HG03558 (cell line): ENCODE measurements at regions not wholly inside any gene's neighbourhood (a gene's known extent, or its start where the extent isn't known, plus 50 kb on each side); places are given as distances from the start of the nearest gene placed in this dataset.

Experiments
- ATAC-seq: cut with Tn5 transposase; IDR thresholded peaks from one replicate; pipeline ENCODE4 v1.9.1; 2021; ENCODE audit warnings: moderate number of reproducible peaks; ENCODE audit not compliant: unreplicated experiment; ENCODE audit errors: extremely low read depth

DNA sequence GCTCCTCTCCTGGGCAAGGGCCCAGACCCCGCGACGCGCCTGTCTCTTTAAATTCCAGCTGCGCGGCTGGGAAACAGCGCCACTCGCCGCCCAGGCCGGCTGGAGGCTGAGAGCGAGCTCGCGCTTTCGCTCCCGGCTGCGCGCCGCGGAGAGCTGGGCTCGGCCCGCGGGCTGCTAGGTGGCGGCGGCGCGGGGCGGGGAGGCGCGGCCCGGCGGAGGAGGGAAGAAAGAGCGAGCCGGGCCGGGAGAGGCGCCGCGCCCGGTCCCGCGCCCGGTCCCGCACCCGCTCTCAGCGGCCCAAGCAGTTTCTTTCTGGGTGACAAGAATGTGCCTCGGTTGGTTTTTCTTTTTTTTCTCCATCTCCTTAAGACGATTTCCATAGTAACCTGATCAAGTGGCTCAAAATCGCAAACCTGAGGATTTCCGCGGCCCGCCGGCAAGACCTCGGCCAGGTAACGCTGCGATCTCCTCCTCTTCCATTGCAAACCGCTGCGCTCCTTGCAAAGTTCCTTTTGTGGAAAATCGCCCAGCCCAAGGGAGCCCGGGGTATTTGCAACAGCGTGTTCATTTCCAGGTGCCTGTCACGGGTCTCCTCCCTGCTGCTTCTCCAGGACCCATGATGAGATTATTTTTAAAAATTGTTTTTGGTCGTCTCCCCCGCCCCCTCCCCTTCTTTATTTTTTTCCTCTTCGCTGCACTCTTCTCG is 259.5 kb upstream of the E2F7 start:
- ATAC-seq = peak; percentile 92

DNA sequence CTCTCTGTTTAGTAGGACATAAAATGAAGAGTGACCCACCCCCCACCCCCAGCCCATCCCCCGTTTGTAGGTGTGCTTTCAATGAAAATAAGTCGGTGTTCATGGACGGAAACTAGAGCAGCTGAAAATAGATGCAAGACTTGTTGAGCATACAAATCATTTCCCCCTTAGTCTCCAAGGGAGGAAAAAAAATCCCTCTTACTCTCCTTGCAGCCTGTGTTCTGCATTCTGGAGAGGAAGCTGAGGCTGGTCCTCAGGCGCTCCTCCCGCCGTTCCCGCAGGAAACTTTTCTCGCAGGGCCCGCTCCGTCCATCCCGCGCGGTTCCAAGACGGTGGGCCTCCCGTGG is 259.0 kb upstream of the E2F7 start:
- ATAC-seq = no peak

DNA sequence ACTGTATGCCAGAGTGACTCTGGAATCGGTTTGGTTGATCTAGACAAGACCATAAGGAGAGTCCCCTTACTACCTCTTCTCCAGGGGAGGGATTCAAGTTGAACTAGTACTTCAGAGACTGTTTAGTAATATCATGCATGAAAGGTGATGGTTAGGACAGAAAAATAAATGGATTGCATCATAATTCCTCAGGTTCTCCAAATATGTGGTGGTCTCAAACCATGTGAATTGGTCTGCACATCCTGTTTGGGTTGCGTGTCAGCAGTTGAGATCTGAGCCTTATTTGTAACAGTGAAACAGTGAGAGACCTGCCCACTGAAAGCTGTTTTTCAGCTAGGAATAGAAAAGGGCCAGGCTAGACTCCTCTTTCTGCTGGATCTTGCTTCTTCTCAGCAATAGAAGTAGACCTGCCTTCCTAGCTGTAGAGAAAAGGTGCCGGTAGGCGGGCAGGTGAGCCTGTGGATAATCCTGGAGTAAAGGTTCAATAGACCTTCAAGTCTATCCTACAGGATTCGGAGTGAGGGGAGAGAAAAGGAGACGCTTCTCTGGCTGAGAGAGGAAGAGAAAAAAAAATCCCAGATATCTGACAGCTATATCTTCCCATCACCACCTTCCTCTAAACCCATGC is 258.5 kb upstream of the E2F7 start:
- ATAC-seq = no peak

DNA sequence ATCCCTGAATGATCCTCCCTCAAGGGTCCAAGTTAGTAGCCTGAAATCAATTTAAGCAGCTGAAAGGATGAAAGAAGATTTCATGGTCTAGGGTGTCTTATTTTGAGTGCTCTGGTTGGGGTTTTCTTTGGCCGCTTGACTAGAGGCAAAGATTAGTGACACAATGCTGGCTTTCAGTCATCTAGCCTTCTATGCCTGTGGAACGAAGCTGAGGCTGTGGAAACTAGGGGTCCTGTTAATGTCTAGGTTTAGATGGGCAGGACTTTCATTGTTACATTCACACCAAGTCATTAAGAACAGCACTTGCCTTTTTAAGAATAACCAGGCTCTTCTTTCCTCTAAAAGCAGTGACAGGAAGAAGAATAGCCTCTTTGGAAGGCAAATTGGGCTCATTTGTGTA is 253.8 kb upstream of the E2F7 start:
- ATAC-seq = no peak

DNA sequence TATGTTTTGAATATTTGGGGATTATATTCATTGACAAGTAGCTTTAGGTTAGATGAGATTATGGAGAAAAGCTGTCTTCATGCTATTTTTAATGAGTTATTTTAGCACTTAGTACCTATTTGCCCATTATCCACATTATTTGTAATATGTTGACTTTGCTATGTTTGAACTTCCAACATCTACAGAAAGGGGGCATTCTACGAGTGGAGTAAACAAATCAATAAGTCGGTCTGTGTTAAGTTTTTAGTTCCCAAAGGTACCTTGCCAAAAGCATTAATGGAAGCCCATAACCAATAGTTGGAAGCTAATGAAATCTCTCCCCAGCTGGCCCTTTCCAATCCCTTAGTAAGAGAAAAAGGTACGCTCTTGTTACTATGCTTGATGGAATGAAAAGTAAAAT is 250.0 kb upstream of the E2F7 start:
- ATAC-seq = no peak

DNA sequence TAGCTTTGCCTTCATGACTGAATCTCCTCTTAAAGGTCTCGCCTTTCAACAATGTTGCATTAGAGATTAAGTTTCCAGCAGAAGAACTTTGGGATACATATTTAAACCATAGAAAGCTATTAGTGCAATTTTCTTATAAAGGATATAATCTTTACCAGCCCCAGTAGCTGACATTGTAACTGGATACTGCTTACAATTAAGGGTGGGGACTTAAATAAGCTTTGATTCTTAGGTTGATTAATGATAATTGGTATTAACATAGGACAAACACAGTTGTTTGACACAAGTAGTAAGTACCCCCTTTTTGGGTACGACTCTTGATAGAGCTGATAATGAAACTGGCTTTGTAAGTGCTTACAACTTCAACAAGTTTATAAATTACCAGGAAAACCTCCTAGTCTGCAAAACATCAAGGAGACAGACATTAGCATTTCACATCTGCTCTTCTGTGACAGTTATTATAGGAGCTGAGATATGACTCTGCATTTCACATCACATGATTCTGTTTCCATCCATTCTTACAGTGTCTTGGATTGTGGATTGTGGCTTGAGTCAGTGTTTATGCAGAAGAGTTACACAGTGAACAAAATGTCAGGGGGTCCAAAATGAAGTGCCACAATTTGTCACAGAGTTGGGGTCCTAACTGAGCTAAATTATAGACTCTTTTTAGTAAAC is 249.1 kb upstream of the E2F7 start:
- no peak for ATAC-seq

DNA sequence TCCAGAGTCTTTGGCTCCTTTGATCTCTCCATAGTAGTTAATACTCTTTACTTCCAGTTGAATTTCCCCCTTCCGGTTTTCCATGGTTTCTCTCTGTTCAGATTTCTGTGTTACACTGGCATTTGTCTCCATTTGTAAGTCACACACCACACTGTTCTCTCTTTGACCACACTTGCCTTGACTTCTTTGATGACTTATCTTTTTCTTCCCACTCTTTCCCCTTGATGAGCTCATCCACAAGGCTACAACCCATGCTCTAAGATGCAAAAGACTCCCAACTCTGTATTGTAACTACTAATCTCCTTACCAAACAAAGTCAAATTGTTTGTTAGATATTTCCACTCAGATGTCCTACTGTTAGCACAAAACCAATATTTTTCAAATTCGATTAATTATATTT is 242.7 kb upstream of the E2F7 start:
- ATAC-seq = no peak

DNA sequence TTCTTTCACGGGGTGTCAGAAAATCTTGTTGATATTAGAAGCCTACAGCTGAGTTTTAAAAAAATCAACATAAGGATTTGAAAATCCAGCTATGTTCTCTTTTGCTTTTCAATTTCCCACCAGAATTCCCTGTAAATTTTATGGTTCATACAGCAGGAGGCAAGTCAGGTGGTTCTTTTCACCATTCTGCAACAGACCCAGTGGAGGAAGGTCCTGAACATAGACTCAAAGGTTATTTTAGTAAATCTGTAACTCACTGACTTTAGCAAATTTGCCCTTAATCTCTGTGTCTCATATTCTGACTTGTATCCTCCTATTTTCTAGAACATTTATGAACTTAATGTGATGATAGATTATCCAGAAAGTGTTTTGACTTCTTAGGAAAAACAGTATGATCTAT is 235.4 kb upstream of the E2F7 start:
- no peak for ATAC-seq

DNA sequence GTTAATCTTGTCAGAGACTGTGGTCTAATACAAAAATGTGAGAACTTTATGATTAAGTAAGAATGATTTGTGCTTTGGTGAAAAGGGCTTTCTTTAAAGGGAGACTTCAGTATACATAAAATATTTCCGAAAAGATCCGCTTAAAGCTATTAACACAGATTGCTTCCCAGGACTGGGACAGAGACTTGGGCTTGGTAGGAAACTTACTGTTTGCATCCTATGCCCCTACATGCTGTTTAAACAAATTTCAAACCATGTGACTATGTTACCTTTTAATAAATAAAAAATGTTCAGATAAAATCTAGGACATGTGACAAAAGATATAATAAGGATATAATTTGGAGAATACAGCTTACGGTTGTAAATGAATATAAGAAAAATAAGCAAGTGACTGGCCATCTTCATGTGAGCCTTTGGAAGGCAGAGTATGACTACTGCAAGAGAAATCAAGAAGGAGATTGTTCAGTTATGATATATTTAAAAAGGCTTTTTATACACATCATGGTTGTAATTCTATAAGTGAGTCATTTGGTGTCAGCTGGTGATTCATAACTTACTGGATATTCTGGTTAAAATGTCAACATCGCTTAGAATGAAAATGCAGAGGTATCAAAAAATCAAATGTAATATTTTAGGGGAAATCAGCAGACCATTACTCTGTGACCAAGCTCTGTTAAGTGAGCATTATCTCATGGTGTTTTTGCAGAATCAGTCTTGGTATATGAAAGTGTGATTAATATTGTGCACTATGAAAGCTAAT is 234.7 kb upstream of the E2F7 start:
- ATAC-seq = no peak

DNA sequence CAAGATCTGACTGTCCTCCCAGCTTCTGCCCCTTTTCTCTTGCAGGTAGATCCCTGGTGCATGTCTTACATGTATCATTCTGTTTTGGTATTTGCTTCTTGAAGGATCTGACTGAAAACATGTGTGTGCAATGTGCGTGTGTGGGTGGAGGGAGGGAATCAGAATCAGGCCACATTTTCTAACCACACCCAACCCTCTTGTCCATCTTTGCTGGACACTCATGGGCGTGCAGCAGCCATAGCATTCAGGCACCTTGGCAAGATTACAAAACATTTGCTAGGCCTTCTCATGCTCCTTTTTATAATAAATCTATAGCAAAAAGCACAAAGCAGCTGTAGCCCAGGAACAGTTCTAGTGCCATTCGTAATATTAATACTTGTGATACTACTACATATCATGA is 233.6 kb upstream of the E2F7 start:
- ATAC-seq = no peak

DNA sequence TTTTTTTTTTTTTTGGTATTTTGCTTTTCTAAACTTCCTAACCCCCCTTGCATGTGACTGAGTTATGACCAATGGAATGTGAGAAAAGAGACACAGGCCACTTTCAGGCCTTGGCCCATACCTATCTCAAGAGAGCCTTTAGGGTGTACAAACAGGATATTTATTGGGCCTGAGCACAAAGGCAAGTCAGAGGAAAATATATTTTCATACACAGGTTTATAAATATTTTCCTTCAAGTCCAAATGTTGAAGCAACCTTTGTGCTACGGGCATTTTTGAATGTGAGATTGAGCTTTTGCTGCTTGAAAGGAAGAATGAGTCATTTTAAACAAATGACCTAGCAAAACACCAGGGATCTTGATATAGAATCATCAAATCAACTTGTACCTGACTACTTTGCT is 228.6 kb upstream of the E2F7 start:
- ATAC-seq = no peak

DNA sequence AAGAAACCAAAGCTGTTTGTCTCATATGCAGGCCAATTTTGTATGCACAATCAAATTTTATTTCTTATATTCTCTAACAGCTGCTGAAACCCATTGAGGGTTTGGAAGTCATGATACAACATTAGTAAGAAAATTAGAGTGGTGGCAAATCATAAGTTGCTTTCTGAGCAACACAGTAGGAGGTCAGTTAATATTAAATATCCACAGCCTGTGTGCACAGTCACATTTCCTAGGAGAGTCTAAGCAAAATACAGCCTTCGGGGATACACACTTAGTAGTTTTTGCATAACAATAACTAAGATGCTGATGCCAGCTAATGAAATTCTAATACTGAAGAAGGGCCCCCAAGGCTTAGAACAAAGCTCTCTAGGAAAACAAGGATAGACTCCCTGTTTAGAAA is 209.6 kb upstream of the E2F7 start:
- no peak for ATAC-seq

DNA sequence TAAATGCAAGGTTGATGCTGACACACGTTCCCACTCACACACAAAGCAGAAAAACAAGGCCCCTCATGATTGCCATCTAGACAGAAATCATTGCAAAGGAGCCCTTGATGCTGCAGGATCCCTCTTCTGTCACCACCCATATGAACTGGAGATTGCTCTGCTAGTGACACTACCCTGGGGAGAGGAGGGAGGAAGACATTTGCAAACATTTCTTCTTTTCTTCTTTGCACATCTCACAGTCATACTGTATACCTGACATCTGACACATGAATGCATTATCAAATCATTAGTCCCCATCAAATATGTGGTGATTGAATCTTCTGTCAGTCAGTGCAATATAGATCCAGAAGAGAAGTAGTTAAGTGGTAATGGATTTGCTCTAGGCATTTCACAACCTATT is 208.5 kb upstream of the E2F7 start:
- ATAC-seq = no peak

DNA sequence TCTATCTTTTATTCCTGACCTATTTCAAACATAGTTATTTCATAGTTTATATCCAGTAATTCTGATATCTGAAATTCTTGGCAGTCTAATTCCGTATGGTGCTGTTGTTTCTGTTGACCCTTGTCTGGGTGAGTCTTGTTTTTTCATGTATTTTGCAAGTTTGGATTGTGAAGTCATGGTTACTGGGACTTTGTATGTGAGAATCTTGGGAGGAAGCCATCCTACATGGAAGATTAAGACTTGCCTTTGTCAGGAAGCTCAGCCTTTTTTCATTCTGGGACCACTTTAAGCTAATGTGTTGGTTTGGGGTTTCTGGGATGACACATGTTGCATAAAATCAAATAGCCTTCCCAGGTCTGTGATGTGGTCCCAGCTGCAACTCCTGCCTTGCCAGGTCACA is 191.6 kb upstream of the E2F7 start:
- no peak for ATAC-seq

DNA sequence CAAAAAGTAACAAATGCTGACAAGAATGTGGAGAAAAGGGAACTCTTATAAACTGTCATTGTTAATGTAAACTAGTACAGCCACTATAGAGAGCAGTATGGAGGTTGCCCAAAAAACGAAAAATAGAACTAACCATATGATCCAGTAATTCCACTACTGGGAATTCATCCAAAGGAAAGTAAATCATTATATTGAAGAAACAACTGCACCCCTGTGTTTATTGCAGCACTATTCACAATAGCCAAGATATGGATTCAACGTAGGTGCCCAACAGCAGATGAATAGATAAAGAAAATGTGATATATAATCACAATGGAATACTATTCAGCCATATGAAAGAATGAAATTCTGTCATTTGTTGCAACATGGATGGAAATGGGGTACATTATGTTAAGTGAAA is 188.0 kb upstream of the E2F7 start:
- ATAC-seq = no peak

DNA sequence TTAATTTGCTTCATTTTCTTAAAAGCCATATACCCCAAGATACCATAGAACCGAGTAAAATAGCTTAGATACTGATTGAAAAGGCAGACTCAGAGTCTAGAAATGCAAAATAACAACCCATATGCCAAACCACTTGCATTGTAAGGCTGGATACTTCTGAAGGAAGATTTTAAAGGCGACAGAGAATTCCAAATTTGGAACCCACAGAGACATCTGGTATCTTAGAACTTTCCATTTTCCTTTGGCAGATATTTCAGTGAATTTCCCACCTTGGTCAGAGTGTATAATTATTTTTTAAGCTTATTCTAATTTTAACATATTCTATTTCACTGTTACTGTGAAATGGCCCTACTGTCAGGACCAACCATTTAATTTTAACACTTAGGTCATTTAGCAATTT is 186.4 kb upstream of the E2F7 start:
- no peak for ATAC-seq

DNA sequence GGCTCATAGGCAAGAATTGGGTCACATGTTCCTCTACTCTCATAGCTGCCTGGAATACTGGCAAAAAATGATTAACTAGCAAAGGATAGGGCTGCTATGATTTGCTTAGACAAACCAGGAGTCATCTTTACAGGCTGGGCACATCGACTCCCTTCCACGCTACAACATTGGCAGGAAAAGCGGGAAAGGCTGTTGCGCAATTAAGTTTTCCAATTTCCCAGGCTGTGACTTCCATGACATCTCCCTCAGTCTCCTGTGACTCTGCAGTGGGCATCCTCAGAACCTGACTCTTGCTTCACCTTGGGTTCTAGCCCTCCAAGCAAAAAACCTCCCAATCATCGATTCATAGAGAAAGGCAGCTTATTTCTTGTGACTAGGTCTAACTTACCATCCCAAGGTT is 184.5 kb upstream of the E2F7 start:
- ATAC-seq = no peak

DNA sequence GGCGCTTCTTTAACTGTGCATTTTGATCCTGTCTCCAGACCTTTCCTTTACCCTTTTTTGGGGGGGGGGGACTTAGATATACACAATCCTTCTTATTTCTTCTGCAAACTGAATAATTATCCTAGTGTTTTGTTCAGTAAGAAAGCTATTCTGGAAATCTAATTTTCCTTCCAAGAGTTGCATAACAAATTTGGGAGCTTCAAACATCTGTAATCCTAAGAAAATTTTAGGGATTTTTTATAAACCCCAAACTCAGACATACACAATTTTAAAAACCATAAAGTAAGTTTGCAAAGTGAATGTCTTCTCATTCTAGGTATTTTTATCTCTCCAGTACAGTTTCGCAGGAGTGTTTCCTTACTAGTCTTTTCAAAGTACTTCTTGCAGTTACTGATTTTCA is 182.7 kb upstream of the E2F7 start:
- no peak for ATAC-seq

DNA sequence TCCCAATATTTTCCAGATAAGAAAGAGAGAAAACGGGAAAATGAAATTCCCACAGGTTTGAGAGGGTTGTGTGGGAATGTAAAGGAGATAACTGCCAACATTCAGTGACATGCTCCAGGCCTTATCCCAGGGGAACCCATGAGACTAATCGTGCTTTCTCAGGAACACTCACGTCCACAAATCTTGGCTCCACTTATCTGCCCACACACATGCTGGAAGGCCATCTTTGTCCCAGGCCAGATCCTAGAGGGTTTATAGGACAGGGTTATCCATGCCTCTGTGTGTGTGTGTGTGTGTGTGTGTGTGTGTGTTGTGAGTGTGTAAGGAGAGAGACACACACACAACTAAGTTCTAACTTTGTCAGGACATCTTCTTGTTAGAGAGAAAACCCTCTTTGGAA is 182.2 kb upstream of the E2F7 start:
- no peak for ATAC-seq

DNA sequence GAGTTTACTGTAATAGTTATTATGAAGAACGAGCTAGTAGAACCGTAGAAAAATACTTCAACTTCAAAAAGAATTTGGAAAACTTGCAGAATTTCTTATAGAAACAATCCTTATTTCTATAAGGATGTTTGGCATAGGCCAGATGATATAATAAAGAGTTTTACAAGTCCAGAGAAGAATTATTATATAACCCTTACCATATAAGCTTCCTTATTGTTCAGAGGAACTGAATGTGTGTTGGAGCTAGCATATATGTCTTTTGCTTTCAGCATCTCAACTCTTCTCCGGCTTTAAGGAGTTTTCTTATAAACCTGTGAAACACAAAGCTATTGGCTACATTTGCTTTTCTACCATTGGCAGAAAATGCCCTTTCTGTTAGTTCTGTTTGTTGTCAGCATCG is 178.0 kb upstream of the E2F7 start:
- ATAC-seq = no peak

DNA sequence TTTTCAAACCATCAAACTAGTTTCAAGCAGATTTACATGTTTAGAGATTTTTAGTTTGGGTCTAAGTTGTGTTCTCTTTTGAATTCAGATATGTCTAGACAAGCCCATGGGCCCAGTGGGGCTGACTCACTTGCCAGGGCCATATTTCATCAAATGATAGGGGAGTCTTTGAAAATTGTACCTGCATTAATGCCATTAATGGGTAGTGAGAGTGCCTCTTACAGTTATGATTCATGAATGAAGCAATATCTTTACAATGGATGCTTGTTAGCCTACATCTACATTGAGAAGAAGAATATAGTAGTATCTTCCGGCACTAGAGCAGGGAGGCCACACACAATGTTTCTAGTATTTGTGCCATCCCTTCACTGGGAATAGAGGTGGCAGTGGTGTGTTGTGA is 174.2 kb upstream of the E2F7 start:
- no peak for ATAC-seq
